ENCODE measurements at regions not wholly inside any gene's neighbourhood (a gene's known extent, or its start where the extent isn't known, plus 50 kb on each side); places are given as distances from the start of the nearest gene placed in this dataset.

- no peaks in the 10 kb centered on the region for H3K9me3 ChIP-seq
- DNase-seq (no peak), ATAC-seq (no peak)
- H3K4me1 ChIP-seq = no peaks in the 10 kb centered on the region
- no peaks in the 10 kb centered on the region for H3K36me3 ChIP-seq
- intact Hi-C loops (cut with DNase I) = no loop called here
- no peak overlapping the region for H3K27ac ChIP-seq
- H3K4me3 ChIP-seq = no peak overlapping the region
- TF ChIP-seq CTCF (IDR thresholded peaks at IDR 0.05) = no peak
- no peaks in the 10 kb centered on the region for H3K27me3 ChIP-seq
Measured at GRCh38 chr10:59513558-59513957, 151.2 kb upstream of the FAM13C start.

- no peak for DNase-seq
- intact Hi-C loops (cut with DNase I) = no loop called here
- Histone ChIP-seq H3K4me3 (no peak overlapping the region), H3K9me3 (no peaks in the 10 kb centered on the region), H3K27ac (no peak overlapping the region), H3K36me3 (no peaks in the 10 kb centered on the region), H3K4me1 (no peaks in the 10 kb centered on the region), H3K27me3 (no peaks in the 10 kb centered on the region)
- no peak for TF ChIP-seq CTCF (IDR thresholded peaks at IDR 0.05)
- no peak for ATAC-seq
Measured at GRCh38 chr10:59512951-59513350, 150.6 kb upstream of the FAM13C start.

DNA sequence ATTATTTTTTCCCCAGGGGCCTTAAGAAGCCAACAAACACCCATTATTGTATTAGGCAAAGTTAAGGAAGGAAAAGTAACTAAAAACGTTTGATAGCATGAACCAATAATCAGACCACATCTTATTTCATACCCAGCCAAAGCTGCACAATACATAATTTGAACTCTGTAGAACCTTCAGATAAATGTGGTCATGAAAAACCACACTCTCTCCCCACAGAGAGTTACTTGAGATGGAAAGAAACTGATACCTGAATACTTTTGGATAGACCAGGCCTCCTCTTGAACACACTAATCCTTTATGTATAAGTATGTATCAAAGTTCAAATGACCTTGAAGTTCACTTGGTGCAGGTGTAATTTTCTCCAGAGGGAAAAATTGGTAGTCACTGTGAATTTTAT is 146.6 kb upstream of the FAM13C start:
- TF ChIP-seq CTCF (IDR thresholded peaks at IDR 0.05) = no peak
- Histone ChIP-seq H3K36me3 (no peaks in the 10 kb centered on the region), H3K4me3 (no peak overlapping the region), H3K9me3 (no peaks in the 10 kb centered on the region), H3K27me3 (no peaks in the 10 kb centered on the region), H3K27ac (no peak overlapping the region), H3K4me1 (no peaks in the 10 kb centered on the region)
- DNase-seq (no peak), ATAC-seq (no peak)
- intact Hi-C loops (cut with DNase I) = no loop called here

GRCh38 chr10:59508296-59508695 is 145.9 kb upstream of the FAM13C start:
- intact Hi-C loops (cut with DNase I) = no loop called here
- H3K27me3 ChIP-seq = no peaks in the 10 kb centered on the region
- no peaks in the 10 kb centered on the region for H3K4me1 ChIP-seq
- TF ChIP-seq CTCF (IDR thresholded peaks at IDR 0.05) = no peak
- no peaks in the 10 kb centered on the region for H3K36me3 ChIP-seq
- no peak for ATAC-seq
- H3K4me3 ChIP-seq = no peak overlapping the region
- DNase-seq = no peak
- no peak overlapping the region for H3K27ac ChIP-seq
- no peaks in the 10 kb centered on the region for H3K9me3 ChIP-seq

GRCh38 chr10:59505926-59506325 is 143.6 kb upstream of the FAM13C start:
- Histone ChIP-seq H3K4me1 (no peaks in the 10 kb centered on the region), H3K4me3 (no peak overlapping the region), H3K27ac (no peak overlapping the region), H3K9me3 (no peaks in the 10 kb centered on the region), H3K27me3 (no peaks in the 10 kb centered on the region), H3K36me3 (no peaks in the 10 kb centered on the region)
- DNase-seq = no peak
- no peak for TF ChIP-seq CTCF (IDR thresholded peaks at IDR 0.05)
- intact Hi-C loops (cut with DNase I) = no loop called here
- no peak for ATAC-seq

DNA sequence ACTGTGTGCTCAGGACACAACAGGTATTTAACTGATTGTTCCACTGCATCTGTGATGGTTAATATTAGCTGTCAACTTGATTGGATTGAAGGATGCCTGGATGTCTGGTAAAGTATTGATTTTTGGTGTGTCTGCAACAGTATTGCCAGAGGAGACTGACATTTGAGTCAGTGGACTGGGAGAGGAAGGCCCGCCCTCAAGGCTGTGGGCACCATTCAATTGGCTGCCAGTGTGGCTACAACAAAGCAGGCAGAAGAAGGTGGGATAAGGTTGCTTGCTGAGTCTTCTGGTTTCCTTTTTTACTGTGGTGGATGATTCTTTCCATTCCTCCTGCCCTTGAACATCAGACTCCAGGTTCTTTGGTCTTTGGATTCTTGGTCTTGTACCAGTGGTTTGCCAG is 137.1 kb upstream of the FAM13C start:
- H3K4me1 ChIP-seq = no peaks in the 10 kb centered on the region
- DNase-seq (no peak), ATAC-seq (no peak)
- H3K4me3 ChIP-seq = no peak overlapping the region
- H3K36me3 ChIP-seq = no peaks in the 10 kb centered on the region
- intact Hi-C loops (cut with DNase I) = no loop called here
- H3K9me3 ChIP-seq = peaks cover 10% of the 10 kb centered on the region
- no peak overlapping the region for H3K27ac ChIP-seq
- no peak for TF ChIP-seq CTCF (IDR thresholded peaks at IDR 0.05)
- H3K27me3 ChIP-seq = no peaks in the 10 kb centered on the region

All from upper lobe of right lung (tissue), 1 donor.